ENCODE measurements at regions not wholly inside any gene's neighbourhood (a gene's known extent, or its start where the extent isn't known, plus 50 kb on each side); places are given as distances from the start of the nearest gene placed in this dataset.

GRCh38 chr15:66859688-66860253 is 157.7 kb downstream of the SMAD6 start:
- Histone ChIP-seq H3K4me3 (ENCODE audit: low read length) (no peak overlapping the region), H3K27me3 (ENCODE audit: insufficient read depth, low read length) (no peaks in the 10 kb centered on the region), H3K4me1 (ENCODE audit: insufficient read depth, low read length) (no peaks in the 10 kb centered on the region), H3K36me3 (ENCODE audit: insufficient read depth, low read length) (no peaks in the 10 kb centered on the region), H3K9me3 (ENCODE audit: insufficient read depth, low read depth, low read length) (no peaks in the 10 kb centered on the region), H3K27ac (ENCODE audit: low read depth, low read length) (no peak overlapping the region), H3K9ac (ENCODE audit: low read depth, low read length) (no peak overlapping the region)
- WGBS = 90% methylated on average over 8 of the region's 8 CpGs

GRCh38 chr15:66860844-66861243 is 158.8 kb downstream of the SMAD6 start:
- 94% methylated on average over 3 of the region's 3 CpGs for WGBS
- H3K4me3 ChIP-seq (ENCODE audit: low read length) = no peak overlapping the region
- no peaks in the 10 kb centered on the region for H3K9me3 ChIP-seq (ENCODE audit: insufficient read depth, low read depth, low read length)
- no peak overlapping the region for H3K27ac ChIP-seq (ENCODE audit: low read depth, low read length)
- H3K9ac ChIP-seq (ENCODE audit: low read depth, low read length) = no peak overlapping the region
- no peaks in the 10 kb centered on the region for H3K27me3 ChIP-seq (ENCODE audit: insufficient read depth, low read length)
- H3K4me1 ChIP-seq (ENCODE audit: insufficient read depth, low read length) = no peaks in the 10 kb centered on the region
- H3K36me3 ChIP-seq (ENCODE audit: insufficient read depth, low read length) = no peaks in the 10 kb centered on the region

- no peak overlapping the region for H3K27ac ChIP-seq (ENCODE audit: low read depth, low read length)
- 91% methylated on average over 10 of the region's 10 CpGs for WGBS
- H3K36me3 ChIP-seq (ENCODE audit: insufficient read depth, low read length) = no peaks in the 10 kb centered on the region
- no peaks in the 10 kb centered on the region for H3K27me3 ChIP-seq (ENCODE audit: insufficient read depth, low read length)
- H3K4me1 ChIP-seq (ENCODE audit: insufficient read depth, low read length) = no peaks in the 10 kb centered on the region
- no peak overlapping the region for H3K9ac ChIP-seq (ENCODE audit: low read depth, low read length)
- H3K9me3 ChIP-seq (ENCODE audit: insufficient read depth, low read depth, low read length) = no peaks in the 10 kb centered on the region
- no peak overlapping the region for H3K4me3 ChIP-seq (ENCODE audit: low read length)
Measured at GRCh38 chr15:66862111-66862939, 160.3 kb downstream of the SMAD6 start.

DNA sequence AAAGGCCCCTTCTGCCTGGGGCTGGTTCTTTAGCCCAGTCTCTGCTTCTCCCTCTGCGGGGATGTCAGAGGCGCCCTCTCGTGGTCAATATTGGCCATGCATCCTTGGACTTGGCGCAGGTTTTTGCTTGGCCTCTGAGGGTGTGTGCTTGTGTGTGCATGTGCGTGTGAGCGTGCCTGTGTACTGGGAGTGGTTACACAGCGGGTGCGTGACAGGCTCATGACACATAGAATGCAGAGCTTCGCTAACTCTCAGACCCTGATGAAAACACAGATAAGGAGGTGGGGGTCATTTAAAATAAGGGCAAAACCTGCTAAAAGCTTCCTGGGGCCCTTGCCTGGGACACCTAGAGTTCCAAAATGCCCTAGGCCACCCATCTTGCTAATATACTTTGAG is 160.9 kb downstream of the SMAD6 start:
- H3K9ac ChIP-seq (ENCODE audit: low read depth, low read length) = no peak overlapping the region
- WGBS = 22% methylated on average over 9 of the region's 9 CpGs
- no peaks in the 10 kb centered on the region for H3K4me1 ChIP-seq (ENCODE audit: insufficient read depth, low read length)
- no peak overlapping the region for H3K27ac ChIP-seq (ENCODE audit: low read depth, low read length)
- H3K27me3 ChIP-seq (ENCODE audit: insufficient read depth, low read length) = no peaks in the 10 kb centered on the region
- H3K4me3 ChIP-seq (ENCODE audit: low read length) = no peak overlapping the region
- no peaks in the 10 kb centered on the region for H3K9me3 ChIP-seq (ENCODE audit: insufficient read depth, low read depth, low read length)
- H3K36me3 ChIP-seq (ENCODE audit: insufficient read depth, low read length) = no peaks in the 10 kb centered on the region

DNA sequence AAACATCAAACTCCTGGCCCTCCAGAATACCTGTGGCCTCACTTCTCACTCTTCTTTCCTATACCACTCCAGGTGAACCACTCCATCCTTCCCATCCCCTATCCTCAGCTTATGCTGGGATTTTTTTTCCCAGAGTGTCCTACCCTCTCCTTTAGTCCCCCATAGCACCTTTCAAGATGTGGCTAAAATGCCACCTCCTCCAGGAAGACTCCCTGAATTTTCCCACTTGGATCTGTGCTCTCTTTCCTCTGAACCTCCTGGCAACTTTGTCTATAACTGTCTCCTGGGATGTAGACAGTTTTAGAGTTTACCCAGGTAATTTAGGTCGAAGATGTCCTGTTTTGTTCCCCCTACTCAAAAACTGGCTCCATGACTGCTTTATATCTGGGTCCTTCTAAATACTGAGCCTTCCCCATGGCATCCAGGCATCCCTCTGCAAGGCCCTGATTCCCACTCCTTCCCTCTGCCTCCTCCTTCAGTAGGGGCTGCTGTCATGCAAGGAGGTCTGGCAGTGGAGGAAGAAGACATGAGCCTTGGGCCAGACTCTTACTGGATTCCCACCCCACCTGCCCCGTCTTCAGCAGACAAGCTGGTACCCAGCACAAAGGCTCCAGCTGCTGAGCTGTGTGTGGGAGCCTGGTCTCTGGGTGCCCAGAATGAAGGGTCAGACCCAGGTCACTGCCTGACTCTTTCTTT is 161.5 kb downstream of the SMAD6 start:
- Histone ChIP-seq H3K4me1 (ENCODE audit: insufficient read depth, low read length) (no peaks in the 10 kb centered on the region), H3K4me3 (ENCODE audit: low read length) (no peak overlapping the region), H3K27me3 (ENCODE audit: insufficient read depth, low read length) (no peaks in the 10 kb centered on the region), H3K9me3 (ENCODE audit: insufficient read depth, low read depth, low read length) (no peaks in the 10 kb centered on the region), H3K27ac (ENCODE audit: low read depth, low read length) (no peak overlapping the region), H3K9ac (ENCODE audit: low read depth, low read length) (no peak overlapping the region), H3K36me3 (ENCODE audit: insufficient read depth, low read length) (no peaks in the 10 kb centered on the region)
- 89% methylated on average over 2 of the region's 2 CpGs for WGBS

DNA sequence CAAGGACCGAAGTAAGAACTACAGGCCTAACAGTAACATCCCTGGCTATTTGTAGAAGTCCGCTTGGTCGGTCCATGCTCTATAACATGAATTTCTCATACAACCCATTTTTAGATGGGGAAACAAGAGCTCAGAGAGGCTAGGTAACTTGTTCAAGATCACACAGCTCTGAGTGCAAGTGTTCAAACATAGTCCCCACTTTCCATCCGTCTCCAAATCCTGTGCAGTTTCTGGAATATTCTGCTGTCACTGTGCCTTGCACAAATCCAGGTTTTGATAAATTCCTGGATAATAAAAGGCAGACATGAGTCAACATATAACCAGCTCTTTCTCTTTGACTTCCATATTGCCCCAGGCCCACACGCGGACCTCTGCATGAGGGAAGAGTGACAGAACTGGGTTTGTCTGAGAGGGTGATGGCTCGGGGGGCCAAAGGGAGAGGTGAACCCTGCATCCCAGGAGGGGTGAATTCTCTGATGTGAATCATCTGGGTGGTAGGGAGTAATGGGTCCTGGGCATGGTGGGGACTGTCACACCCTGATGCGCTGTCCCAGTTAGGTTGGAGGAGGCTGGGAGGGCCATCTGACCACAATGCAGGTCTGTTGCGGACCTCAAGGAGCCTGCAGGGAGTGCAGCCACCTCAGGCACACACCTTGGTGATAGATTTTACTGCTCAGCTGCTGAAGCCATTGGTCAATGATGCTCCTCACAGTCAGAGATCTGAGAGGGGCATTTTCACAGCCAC is 162.2 kb downstream of the SMAD6 start:
- Histone ChIP-seq H3K4me3 (ENCODE audit: low read length) (no peak overlapping the region), H3K27ac (ENCODE audit: low read depth, low read length) (no peak overlapping the region), H3K9ac (ENCODE audit: low read depth, low read length) (no peak overlapping the region), H3K4me1 (ENCODE audit: insufficient read depth, low read length) (no peaks in the 10 kb centered on the region), H3K9me3 (ENCODE audit: insufficient read depth, low read depth, low read length) (no peaks in the 10 kb centered on the region), H3K27me3 (ENCODE audit: insufficient read depth, low read length) (no peaks in the 10 kb centered on the region), H3K36me3 (ENCODE audit: insufficient read depth, low read length) (no peaks in the 10 kb centered on the region)
- 96% methylated on average over 9 of the region's 9 CpGs for WGBS

DNA sequence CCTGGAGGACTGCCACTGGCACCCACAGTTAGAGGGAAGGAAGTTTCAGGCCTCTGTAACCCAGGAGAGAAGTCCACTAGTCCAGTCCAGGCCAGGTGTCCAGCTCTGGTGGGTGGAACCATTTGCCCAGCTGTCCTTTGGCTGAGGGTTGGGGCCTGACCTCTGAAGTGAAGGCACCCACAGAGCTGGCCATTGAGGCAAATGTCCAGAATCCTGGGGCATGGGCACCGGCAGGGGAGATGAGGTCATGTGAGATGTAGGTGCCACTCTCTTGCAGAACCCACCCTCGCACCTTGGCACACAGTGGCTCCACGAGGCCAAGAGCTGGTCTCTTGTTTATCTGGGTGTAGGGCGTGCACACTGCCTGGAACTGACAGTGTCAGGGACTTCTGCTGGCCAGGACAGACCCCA is 162.8 kb downstream of the SMAD6 start:
- H3K4me3 ChIP-seq (ENCODE audit: low read length) = no peak overlapping the region
- no peaks in the 10 kb centered on the region for H3K36me3 ChIP-seq (ENCODE audit: insufficient read depth, low read length)
- no peak overlapping the region for H3K9ac ChIP-seq (ENCODE audit: low read depth, low read length)
- WGBS = 95% methylated on average over 4 of the region's 4 CpGs
- no peaks in the 10 kb centered on the region for H3K9me3 ChIP-seq (ENCODE audit: insufficient read depth, low read depth, low read length)
- no peaks in the 10 kb centered on the region for H3K4me1 ChIP-seq (ENCODE audit: insufficient read depth, low read length)
- H3K27ac ChIP-seq (ENCODE audit: low read depth, low read length) = no peak overlapping the region
- no peaks in the 10 kb centered on the region for H3K27me3 ChIP-seq (ENCODE audit: insufficient read depth, low read length)

- no peak overlapping the region for H3K9ac ChIP-seq (ENCODE audit: low read depth, low read length)
- H3K4me3 ChIP-seq (ENCODE audit: low read length) = no peak overlapping the region
- no peaks in the 10 kb centered on the region for H3K4me1 ChIP-seq (ENCODE audit: insufficient read depth, low read length)
- H3K9me3 ChIP-seq (ENCODE audit: insufficient read depth, low read depth, low read length) = no peaks in the 10 kb centered on the region
- no peaks in the 10 kb centered on the region for H3K36me3 ChIP-seq (ENCODE audit: insufficient read depth, low read length)
- 87% methylated on average over 15 of the region's 15 CpGs for WGBS
- no peaks in the 10 kb centered on the region for H3K27me3 ChIP-seq (ENCODE audit: insufficient read depth, low read length)
- H3K27ac ChIP-seq (ENCODE audit: low read depth, low read length) = no peak overlapping the region
Measured at GRCh38 chr15:66865622-66866611, 163.9 kb downstream of the SMAD6 start.

- Histone ChIP-seq H3K36me3 (ENCODE audit: insufficient read depth, low read length) (no peaks in the 10 kb centered on the region), H3K4me1 (ENCODE audit: insufficient read depth, low read length) (no peaks in the 10 kb centered on the region), H3K4me3 (ENCODE audit: low read length) (no peak overlapping the region), H3K27me3 (ENCODE audit: insufficient read depth, low read length) (no peaks in the 10 kb centered on the region), H3K9ac (ENCODE audit: low read depth, low read length) (no peak overlapping the region), H3K27ac (ENCODE audit: low read depth, low read length) (no peak overlapping the region), H3K9me3 (ENCODE audit: insufficient read depth, low read depth, low read length) (no peaks in the 10 kb centered on the region)
- WGBS = 93% methylated on average over 6 of the region's 6 CpGs
Measured at GRCh38 chr15:66866656-66867055, 164.6 kb downstream of the SMAD6 start.

GRCh38 chr15:66868918-66869317 is 166.9 kb downstream of the SMAD6 start:
- Histone ChIP-seq H3K4me3 (ENCODE audit: low read length) (no peak overlapping the region), H3K4me1 (ENCODE audit: insufficient read depth, low read length) (no peaks in the 10 kb centered on the region), H3K9me3 (ENCODE audit: insufficient read depth, low read depth, low read length) (no peaks in the 10 kb centered on the region), H3K27ac (ENCODE audit: low read depth, low read length) (no peak overlapping the region), H3K27me3 (ENCODE audit: insufficient read depth, low read length) (no peaks in the 10 kb centered on the region), H3K9ac (ENCODE audit: low read depth, low read length) (no peak overlapping the region), H3K36me3 (ENCODE audit: insufficient read depth, low read length) (no peaks in the 10 kb centered on the region)
- 83% methylated on average over 1 of the region's 1 CpG for WGBS

Data from HUES64 (cell line).